ENCODE measurements at regions not wholly inside any gene's neighbourhood (a gene's known extent, or its start where the extent isn't known, plus 50 kb on each side); places are given as distances from the start of the nearest gene placed in this dataset.

- Histone ChIP-seq H3K4me1 (ENCODE audit: low read depth) (peaks cover 13% of the 10 kb centered on the region), H3K27ac (no peak overlapping the region), H3K9me3 (ENCODE audit: low read depth) (no peaks in the 10 kb centered on the region), H3K27me3 (no peaks in the 10 kb centered on the region), H3K4me3 (no peak overlapping the region), H3K36me3 (no peaks in the 10 kb centered on the region)
- DNase-seq (ENCODE audit: low read depth in 1 of 2, low spot score in 1 of 2), result no peak
- TF ChIP-seq, protein P1, sequence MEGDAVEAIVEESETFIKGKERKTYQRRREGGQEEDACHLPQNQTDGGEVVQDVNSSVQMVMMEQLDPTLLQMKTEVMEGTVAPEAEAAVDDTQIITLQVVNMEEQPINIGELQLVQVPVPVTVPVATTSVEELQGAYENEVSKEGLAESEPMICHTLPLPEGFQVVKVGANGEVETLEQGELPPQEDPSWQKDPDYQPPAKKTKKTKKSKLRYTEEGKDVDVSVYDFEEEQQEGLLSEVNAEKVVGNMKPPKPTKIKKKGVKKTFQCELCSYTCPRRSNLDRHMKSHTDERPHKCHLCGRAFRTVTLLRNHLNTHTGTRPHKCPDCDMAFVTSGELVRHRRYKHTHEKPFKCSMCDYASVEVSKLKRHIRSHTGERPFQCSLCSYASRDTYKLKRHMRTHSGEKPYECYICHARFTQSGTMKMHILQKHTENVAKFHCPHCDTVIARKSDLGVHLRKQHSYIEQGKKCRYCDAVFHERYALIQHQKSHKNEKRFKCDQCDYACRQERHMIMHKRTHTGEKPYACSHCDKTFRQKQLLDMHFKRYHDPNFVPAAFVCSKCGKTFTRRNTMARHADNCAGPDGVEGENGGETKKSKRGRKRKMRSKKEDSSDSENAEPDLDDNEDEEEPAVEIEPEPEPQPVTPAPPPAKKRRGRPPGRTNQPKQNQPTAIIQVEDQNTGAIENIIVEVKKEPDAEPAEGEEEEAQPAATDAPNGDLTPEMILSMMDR (IDR thresholded peaks at IDR 0.05; ENCODE audit: low read depth, low read length), result no peak
These were observed 49.7 kb downstream of the SIPA1L2 start for GRCh38 chr1:232579958-232580941.

- Histone ChIP-seq H3K4me1 (ENCODE audit: low read depth) (peaks cover 10% of the 10 kb centered on the region), H3K9me3 (ENCODE audit: low read depth) (no peaks in the 10 kb centered on the region), H3K27ac (no peak overlapping the region), H3K27me3 (no peaks in the 10 kb centered on the region), H3K4me3 (no peak overlapping the region), H3K36me3 (no peaks in the 10 kb centered on the region)
- TF ChIP-seq, protein P1 (IDR thresholded peaks at IDR 0.05; ENCODE audit: low read depth, low read length), result no peak
- no peak for DNase-seq (ENCODE audit: low read depth in 1 of 2, low spot score in 1 of 2)
These were observed 50.5 kb downstream of the SIPA1L2 start for GRCh38 chr1:232579466-232579865.

- H3K27ac ChIP-seq, result no peak overlapping the region
- DNase-seq (ENCODE audit: low read depth in 1 of 2, low spot score in 1 of 2), result peak in 1 of 2 donors; percentile 27
- no peak overlapping the region for H3K4me3 ChIP-seq
These were observed 51.2 kb downstream of the SIPA1L2 start for GRCh38 chr1:232578651-232579195.

DNA sequence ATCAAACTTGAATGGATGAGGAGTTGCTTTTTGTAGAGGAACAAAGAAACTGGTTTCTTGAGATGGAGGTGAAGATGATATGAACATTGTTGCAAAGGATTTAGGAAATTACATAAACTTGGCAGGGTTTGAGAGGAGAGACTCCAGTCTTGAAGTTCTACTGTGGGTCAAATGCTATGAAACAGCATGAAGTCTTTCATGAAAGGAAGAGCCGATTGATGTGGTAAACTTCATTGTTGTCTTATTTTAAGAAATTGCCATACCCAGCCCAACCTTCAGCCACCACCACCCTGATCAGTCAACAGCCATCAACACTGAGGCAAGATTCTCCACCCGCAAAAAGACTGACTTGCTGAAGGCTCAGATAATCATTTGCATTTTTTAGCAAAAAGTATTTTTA, 52.2 kb downstream of the SIPA1L2 start:
- Histone ChIP-seq H3K4me3 (no peak overlapping the region), H3K36me3 (no peaks in the 10 kb centered on the region), H3K4me1 (ENCODE audit: low read depth) (peaks cover 10% of the 10 kb centered on the region), H3K9me3 (ENCODE audit: low read depth) (no peaks in the 10 kb centered on the region), H3K27me3 (no peaks in the 10 kb centered on the region), H3K27ac (no peak overlapping the region)
- TF ChIP-seq, protein P1 (IDR thresholded peaks at IDR 0.05; ENCODE audit: low read depth, low read length), result no peak
- DNase-seq (ENCODE audit: low read depth in 1 of 2, low spot score in 1 of 2), result no peak

More at GRCh38 chr1:232578651-232579195, 51.2 kb downstream of the SIPA1L2 start:
- H3K36me3 ChIP-seq, result no peaks in the 10 kb centered on the region
- no peaks in the 10 kb centered on the region for H3K27me3 ChIP-seq
- TF ChIP-seq, protein P1 (IDR thresholded peaks at IDR 0.05; ENCODE audit: low read depth, low read length), result no peak
- H3K4me1 ChIP-seq (ENCODE audit: low read depth), result peaks cover 10% of the 10 kb centered on the region
- no peaks in the 10 kb centered on the region for H3K9me3 ChIP-seq (ENCODE audit: low read depth)

DNA sequence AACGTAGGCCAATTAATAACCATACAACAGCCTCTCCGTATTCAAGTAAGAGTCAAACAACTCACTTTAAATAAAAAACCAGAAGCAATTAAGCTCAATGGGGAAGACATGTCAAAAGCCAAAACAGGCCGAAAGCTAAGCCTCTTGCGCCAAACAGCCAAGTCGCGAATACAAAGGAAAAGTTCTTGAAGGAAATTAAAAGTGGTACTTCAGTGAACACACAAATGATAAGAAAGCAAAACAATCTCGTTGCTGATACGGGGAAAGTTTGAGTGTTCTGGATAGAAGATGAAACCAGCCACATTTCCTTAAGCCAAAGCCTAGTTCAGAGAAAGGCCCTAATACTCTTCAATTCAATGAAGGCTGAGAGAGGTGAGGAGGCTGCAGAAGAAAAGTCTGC, 53.4 kb downstream of the SIPA1L2 start:
- Histone ChIP-seq H3K4me1 (ENCODE audit: low read depth) (peaks cover 10% of the 10 kb centered on the region), H3K4me3 (no peak overlapping the region), H3K9me3 (ENCODE audit: low read depth) (no peaks in the 10 kb centered on the region), H3K27me3 (no peaks in the 10 kb centered on the region), H3K36me3 (no peaks in the 10 kb centered on the region), H3K27ac (no peak overlapping the region)
- TF ChIP-seq, protein P1 (IDR thresholded peaks at IDR 0.05; ENCODE audit: low read depth, low read length), result no peak
- no peak for DNase-seq (ENCODE audit: low read depth in 1 of 2, low spot score in 1 of 2)

All from cardiac muscle cell (in vitro differentiated cells and primary cell).